NCI-H1417 treated with DMSO at 0.1 percent for 48 hours (cell line): ENCODE measurements at regions not wholly inside any gene's neighbourhood (a gene's known extent, or its start where the extent isn't known, plus 50 kb on each side); places are given as distances from the start of the nearest gene placed in this dataset.
"Not testable (repeated sequence)": the region's sequence is repeated elsewhere in the genome, so short reads cannot be mapped to it uniquely, and the experiment has no call there.

Experiments used
- DNase-seq: peaks from one replicate; lab custom pipeline; 2025; lab: John Stamatoyannopoulos, UW

- DNase-seq = no peak
Observed at GRCh38 chr6:169014211-169015197, 239.1 kb downstream of the THBS2 start.

- no peak for DNase-seq
Observed at GRCh38 chr6:169009628-169010027, 244.0 kb downstream of the THBS2 start.

- no peak for DNase-seq
Observed at GRCh38 chr6:169008641-169009257, 244.9 kb downstream of the THBS2 start.

GRCh38 chr6:169005166-169005565 lies 248.5 kb downstream of the THBS2 start:
- no peak for DNase-seq

GRCh38 chr6:169000022-169000421 lies 253.6 kb downstream of the THBS2 start:
- DNase-seq = no peak

GRCh38 chr6:168999392-168999791 lies 254.3 kb downstream of the THBS2 start:
- DNase-seq = no peak

GRCh38 chr6:168996356-168996625 lies 257.4 kb downstream of the THBS2 start:
- no peak for DNase-seq

- no peak for DNase-seq
Observed at GRCh38 chr6:168995526-168996355, 257.9 kb downstream of the THBS2 start.

- DNase-seq = no peak
Observed at GRCh38 chr6:168994956-168995355, 258.7 kb downstream of the THBS2 start.

GRCh38 chr6:168992446-168993144 lies 261.1 kb downstream of the THBS2 start:
- DNase-seq = no peak

GRCh38 chr6:168991695-168992094 lies 262.0 kb downstream of the THBS2 start:
- not testable (repeated sequence) for DNase-seq

- DNase-seq = no peak
Observed at GRCh38 chr6:168990019-168990751, 263.5 kb downstream of the THBS2 start.

- no peak for DNase-seq
Observed at GRCh38 chr6:168989421-168989820, 264.2 kb downstream of the THBS2 start.

- DNase-seq = no peak
Observed at GRCh38 chr6:168988801-168989200, 264.8 kb downstream of the THBS2 start.

GRCh38 chr6:168988280-168988679 lies 265.4 kb downstream of the THBS2 start:
- no peak for DNase-seq

- no peak for DNase-seq
Observed at GRCh38 chr6:168985705-168986104, 267.9 kb downstream of the THBS2 start.

- no peak for DNase-seq
Observed at GRCh38 chr6:168983925-168984324, 269.7 kb downstream of the THBS2 start.

- no peak for DNase-seq
Observed at GRCh38 chr6:168981187-168981586, 272.5 kb downstream of the THBS2 start.

- no peak for DNase-seq
Observed at GRCh38 chr6:168979254-168979653, 274.4 kb downstream of the THBS2 start.

GRCh38 chr6:168972128-168972527 lies 281.5 kb downstream of the THBS2 start:
- DNase-seq = no peak

GRCh38 chr6:168971549-168971948 lies 282.1 kb downstream of the THBS2 start:
- DNase-seq = no peak
